GM21515 (cell line): ENCODE measurements at regions not wholly inside any gene's neighbourhood (a gene's known extent, or its start where the extent isn't known, plus 50 kb on each side); places are given as distances from the start of the nearest gene placed in this dataset.
"Not testable (repeated sequence)": the region's sequence is repeated elsewhere in the genome, so short reads cannot be mapped to it uniquely, and the experiment has no call there.

Experiments used
- ATAC-seq: cut with Tn5 transposase; IDR thresholded peaks from one replicate; pipeline ENCODE4 v1.9.1; 2021; ENCODE audit not compliant: unreplicated experiment

GRCh38 chr13:78540058-78540457, 63.3 kb downstream of the POU4F1 start:
- ATAC-seq: no peak

GRCh38 chr13:78526044-78526443, 77.3 kb downstream of the POU4F1 start:
- not testable (repeated sequence) for ATAC-seq

DNA sequence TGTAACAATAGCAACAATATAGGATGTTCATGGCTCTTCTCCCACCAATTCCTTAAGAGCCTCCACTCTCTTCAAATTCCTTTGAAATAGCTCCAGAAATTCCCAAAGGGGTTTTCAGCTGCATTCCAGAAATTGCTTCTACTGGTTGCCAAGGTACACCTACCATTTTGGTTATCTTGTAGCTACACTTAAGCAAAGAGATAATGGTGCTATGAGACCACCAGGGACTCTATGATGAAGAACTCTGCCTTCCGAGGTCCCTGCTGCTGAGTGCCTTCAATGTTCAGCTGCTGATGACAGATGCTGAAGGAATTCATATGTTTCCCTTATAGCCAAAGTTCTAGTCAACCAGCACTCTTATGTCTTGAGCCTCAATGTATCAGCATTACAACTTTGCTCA, 78.4 kb downstream of the POU4F1 start:
- ATAC-seq: no peak

DNA sequence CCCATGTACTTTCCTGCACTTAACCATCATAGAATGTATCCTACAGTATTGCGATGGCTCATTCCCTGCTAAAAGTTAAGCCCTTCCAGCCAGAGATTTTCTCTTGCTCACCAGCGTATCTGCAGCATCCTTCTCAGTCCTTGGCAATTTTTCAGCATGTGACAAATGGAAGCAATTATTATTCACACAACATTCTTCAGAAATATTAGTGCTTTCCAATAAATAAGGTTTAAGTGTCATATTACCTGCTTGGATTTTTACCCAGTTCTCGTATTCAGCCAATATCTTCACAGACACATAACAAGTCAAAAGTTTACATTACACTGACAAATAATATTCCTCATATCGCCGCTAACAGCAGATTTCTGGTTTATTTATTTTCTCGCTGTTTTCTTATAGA, 82.3 kb downstream of the POU4F1 start:
- ATAC-seq: no peak

DNA sequence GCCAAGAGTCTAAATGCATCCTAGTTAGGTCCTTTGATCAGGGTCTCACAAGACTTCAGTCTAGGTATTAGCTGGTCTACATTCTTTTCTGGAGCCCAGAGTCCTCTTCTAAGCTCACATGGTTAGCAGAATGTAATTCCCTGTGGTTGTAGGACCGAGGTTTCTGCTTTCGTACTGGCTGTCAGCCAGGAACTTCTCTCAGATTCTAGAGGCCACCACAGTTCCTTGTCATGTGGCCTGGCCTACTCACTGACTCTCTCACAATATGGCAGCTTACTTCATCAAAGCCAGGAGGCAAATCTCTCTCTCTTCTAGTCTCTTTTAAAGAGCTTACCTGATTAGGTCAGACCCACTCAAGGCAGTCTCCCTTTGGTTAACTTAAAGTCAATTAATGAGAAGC, 82.9 kb downstream of the POU4F1 start:
- ATAC-seq: no peak

DNA sequence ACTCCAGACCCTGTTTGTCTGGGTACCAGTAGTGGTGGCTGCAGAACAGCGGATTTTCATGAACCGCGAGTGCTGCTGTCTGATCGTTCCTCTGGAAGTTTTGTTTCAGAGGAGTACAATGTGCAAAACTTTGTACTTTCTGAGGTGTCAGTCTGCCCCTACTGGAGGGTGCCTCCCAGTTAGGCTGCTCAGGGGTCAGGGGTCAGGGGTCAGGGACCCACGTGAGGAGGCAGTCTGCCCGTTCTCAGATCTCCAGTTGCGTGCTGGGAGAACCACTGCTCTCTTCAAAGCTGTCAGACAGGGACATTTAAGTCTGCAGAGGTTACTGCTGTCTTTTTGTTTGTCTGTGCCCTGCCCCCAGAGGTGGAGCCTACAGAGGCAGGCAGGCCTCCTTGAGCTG, 84.9 kb downstream of the POU4F1 start:
- ATAC-seq: not testable (repeated sequence)

- ATAC-seq: no peak
These were observed 103.5 kb downstream of the POU4F1 start for GRCh38 chr13:78499802-78500201.

- ATAC-seq: no peak
These were observed 105.5 kb downstream of the POU4F1 start for GRCh38 chr13:78497702-78498355.

DNA sequence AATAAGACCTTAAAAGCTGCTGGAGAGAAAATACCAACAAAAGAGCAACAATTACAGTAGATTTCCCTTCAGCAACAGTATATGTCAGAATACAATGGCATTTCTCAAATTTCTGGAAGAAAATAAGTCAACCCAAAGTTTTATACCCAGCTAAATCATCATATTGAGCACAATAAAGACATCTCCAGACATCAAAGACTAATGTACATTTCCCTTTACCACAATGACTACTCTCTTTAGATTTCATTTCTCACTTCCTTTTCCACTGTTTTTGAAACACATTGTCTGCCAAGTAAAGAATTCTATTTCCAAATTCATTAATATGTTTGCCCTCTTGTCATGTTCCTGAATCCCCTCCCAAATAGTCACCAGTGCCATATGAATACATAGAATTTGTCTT, 111.4 kb downstream of the POU4F1 start:
- no peak for ATAC-seq

- not testable (repeated sequence) for ATAC-seq
These were observed 113.1 kb downstream of the POU4F1 start for GRCh38 chr13:78490225-78490624.

- ATAC-seq: no peak
These were observed 115.6 kb downstream of the POU4F1 start for GRCh38 chr13:78487707-78488106.

DNA sequence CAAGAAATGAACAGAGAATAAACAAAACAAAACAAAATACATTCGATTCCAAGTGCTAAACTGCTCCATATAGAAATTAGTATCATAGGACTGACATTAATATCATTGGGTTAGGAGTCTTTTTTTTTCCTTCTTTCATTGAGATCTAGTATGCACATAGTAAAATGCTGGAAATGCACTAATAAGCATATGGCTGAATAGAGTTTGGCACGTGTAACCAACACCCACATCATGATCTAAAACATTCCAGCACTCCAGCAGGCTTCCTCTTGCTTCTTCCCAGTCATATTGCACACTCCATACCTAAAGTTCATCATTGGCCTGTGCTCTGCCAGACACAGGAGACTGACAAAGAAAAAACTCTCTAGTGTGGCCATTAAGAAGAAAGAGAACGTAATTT, 117.5 kb downstream of the POU4F1 start:
- ATAC-seq: no peak

GRCh38 chr13:78478183-78478582, 125.2 kb downstream of the POU4F1 start:
- ATAC-seq: no peak

DNA sequence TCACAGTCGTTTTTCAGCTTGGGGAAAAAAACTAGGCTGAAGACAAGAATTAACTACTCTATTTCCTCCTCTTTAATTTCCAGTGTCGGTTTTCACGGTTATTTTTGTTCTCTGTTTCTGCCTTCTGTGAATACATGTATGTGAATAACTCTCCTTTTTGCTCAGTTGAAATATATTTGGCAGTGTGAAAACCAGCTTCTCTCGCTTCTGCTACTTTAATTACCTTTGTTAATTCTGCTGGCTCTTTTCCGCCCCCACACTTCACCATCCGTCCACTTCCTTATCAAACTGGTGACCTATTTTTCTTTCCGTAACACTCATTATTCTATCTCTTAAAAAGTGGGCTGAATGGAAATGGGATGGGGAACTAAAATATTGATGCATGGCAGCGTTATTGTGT, 126.4 kb downstream of the POU4F1 start:
- ATAC-seq: no peak

DNA sequence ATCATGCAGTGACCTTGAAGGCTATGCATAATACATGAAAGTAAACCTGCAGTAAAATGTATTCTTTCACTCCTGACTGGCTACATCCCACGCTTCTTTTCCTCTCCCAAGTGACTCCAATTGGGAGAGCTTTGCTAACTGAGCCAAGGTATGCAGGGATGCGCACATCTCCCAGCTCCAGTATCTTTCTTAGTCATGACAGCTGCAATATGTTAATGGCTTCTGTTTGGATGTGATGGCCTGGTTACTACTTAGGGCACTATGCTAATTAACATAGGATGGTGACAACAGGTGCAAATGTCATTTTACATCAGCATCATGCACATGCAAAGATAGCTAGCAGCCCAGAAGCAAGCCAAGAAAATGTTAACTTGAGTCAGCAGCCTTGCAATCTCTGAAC, 134.7 kb downstream of the POU4F1 start:
- ATAC-seq: no peak

DNA sequence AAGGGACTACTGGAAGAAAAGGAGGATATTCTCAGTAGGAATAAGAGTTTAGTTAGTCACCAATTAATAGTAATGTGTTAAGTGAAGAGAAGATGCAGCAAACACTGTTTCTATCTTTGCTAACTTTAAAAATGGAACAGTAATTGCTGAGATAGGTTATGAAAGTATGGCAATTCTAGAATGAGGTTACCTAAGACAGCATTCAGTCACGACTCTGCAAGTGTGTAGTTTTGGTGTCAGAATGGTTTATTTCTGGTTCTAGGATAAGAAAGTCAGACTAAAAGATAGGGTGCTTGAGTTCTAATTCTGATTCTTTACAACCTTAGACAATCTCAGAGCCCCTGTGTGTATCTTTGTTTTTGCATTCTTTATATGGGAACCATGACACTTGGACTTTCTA, 138.1 kb downstream of the POU4F1 start:
- ATAC-seq: no peak

DNA sequence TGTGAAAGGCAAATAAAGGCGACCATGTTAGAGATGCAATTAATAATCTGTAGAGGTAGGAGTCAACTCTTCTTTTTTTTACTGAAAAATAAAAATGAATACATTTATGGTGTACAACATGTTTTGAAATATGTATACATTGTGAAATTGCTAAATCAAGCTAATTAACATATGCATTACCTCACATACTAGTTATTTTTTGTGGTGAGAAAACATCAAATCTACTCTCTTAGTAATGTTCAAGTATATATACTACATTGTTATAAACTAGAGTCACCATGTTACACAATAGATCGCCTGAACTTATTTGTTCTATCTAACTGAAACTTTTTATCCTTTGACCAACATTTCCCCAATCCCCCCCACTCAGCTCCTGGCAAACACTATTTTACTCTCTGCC, 143.2 kb downstream of the POU4F1 start:
- ATAC-seq: no peak

- ATAC-seq: no peak
These were observed 159.5 kb downstream of the POU4F1 start for GRCh38 chr13:78443839-78444238.

GRCh38 chr13:78437781-78438180, 165.6 kb downstream of the POU4F1 start:
- ATAC-seq: no peak

- ATAC-seq: no peak
These were observed 167.0 kb downstream of the POU4F1 start for GRCh38 chr13:78436311-78436710.

DNA sequence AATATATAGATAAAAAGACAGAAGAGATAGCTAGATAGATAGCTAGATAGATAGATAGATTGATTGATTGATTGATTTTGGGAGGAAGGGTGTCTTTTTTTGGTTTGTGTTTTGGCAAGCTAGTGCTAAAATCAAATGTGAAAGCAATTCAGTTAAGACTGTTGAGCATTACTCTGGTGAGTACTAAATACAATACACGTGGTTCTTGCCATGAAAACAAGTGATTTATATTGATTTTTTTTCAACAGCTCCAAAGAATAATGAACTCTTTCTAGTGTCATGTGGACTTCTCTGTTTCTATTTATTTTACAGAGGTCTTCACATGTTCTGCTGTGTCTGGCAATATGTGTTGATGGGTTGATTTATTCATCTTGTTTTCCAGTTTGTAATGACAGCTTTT, 172.0 kb downstream of the POU4F1 start:
- ATAC-seq: no peak

DNA sequence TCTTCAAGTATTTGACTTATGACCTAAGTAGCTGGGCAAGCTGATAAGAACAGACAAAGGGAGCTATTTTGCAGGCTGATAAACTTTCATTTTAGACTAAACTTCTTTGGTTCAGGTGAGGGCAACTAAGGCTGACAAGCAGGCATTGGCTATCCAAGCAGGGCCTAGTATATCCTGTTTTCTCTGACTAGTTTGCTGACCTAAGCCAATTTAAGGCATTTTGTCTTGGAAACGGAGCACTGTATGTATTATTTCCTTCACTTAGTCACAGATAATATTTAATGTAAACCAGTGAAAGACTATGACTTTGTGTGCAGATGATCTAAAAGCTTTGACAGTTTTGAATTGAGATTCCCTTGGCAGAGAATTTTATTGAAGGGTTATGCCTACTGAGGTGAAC, 172.5 kb downstream of the POU4F1 start:
- ATAC-seq: no peak

DNA sequence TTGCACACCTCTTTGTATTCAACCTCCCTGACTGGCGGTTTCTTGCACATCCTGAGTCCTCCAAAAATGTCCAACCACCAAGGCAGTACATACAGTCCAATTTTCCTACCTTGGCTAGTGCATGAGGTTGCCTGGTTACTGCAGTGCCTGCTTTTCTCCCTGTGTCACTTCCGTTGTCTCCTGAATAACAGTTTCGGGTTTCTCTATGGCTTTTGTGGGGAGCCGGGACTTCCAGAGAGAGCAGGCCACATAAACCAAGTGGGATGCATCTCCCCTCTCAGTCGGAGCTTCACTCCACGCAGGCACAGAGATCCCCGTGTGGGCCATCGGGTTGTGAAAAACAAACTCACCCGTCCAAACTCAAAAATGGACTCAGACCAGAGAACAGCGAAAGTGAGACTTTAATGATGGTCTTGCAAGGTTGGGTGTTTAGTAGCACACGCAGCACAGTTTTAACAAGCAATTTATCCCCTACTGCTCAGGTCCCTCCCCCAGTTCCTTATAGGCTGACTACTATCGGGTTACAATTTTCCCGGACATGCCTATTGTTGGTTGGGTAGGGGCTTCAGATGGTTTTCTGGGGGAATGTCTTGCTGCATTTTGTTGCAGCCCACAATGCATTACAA, 173.1 kb downstream of the POU4F1 start:
- no peak for ATAC-seq
